NB4 (cell line): ENCODE measurements at regions not wholly inside any gene's neighbourhood (a gene's known extent, or its start where the extent isn't known, plus 50 kb on each side); places are given as distances from the start of the nearest gene placed in this dataset.
"Not testable (repeated sequence)": the region's sequence is repeated elsewhere in the genome, so short reads cannot be mapped to it uniquely, and the experiment has no call there.

Experiments
- MYC ChIP-seq: IDR thresholded peaks from 2 replicates; pipeline ENCODE4 v1.6.1; 2011; ENCODE audit warnings: low read depth, low read length
- POLR2A ChIP-seq: IDR thresholded peaks from 2 replicates; pipeline ENCODE4 v1.6.1; 2011; ENCODE audit warnings: mild to moderate bottlenecking; ENCODE audit not compliant: insufficient read length; ENCODE audit errors: extremely low read depth
- TF ChIP-seq, protein P1 (sequence below): IDR thresholded peaks from one replicate; pipeline ENCODE4 v1.5.1; 2012; ENCODE audit warnings: low read depth, low read length
- TF ChIP-seq, protein P2 (sequence below): IDR thresholded peaks from 2 replicates; pipeline ENCODE4 v1.6.1; 2011; ENCODE audit warnings: low read depth, low read length

DNA sequence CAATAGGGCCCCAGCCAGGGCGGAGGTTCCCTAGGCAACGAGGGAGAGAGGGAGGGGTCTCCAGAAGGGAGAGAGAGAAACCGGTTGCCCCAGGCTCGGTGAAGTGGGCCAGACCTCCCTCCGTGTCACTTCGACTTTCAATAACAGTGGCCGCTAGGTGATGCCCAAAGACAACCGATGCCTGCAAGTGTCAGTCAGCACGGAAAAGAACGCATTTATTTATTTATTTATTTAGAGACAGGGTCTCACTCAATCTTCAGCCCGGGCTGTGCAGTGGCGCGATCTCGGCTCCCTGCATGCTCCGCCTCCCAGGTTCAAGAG lies 1504.1 kb upstream of the DEFB115 start:
- TF ChIP-seq, protein P1, sequence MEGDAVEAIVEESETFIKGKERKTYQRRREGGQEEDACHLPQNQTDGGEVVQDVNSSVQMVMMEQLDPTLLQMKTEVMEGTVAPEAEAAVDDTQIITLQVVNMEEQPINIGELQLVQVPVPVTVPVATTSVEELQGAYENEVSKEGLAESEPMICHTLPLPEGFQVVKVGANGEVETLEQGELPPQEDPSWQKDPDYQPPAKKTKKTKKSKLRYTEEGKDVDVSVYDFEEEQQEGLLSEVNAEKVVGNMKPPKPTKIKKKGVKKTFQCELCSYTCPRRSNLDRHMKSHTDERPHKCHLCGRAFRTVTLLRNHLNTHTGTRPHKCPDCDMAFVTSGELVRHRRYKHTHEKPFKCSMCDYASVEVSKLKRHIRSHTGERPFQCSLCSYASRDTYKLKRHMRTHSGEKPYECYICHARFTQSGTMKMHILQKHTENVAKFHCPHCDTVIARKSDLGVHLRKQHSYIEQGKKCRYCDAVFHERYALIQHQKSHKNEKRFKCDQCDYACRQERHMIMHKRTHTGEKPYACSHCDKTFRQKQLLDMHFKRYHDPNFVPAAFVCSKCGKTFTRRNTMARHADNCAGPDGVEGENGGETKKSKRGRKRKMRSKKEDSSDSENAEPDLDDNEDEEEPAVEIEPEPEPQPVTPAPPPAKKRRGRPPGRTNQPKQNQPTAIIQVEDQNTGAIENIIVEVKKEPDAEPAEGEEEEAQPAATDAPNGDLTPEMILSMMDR = not testable (repeated sequence)
- TF ChIP-seq POLR2A, MYC: not testable (repeated sequence)
- TF ChIP-seq, protein P2, sequence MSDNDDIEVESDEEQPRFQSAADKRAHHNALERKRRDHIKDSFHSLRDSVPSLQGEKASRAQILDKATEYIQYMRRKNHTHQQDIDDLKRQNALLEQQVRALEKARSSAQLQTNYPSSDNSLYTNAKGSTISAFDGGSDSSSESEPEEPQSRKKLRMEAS = not testable (repeated sequence)
